Ishikawa (cell line): ENCODE measurements at regions not wholly inside any gene's neighbourhood (a gene's known extent, or its start where the extent isn't known, plus 50 kb on each side); places are given as distances from the start of the nearest gene placed in this dataset.

Experiments used
- CEBPB ChIP-seq: IDR thresholded peaks from 2 replicates; pipeline ENCODE4 v1.6.1; 2012
- CREB1 ChIP-seq: IDR thresholded peaks from 2 replicates; pipeline ENCODE4 v1.6.1; 2012; ENCODE audit warnings: low read depth
- EGR1 ChIP-seq: IDR thresholded peaks from 2 replicates; pipeline ENCODE4 v1.6.1; 2012
- EP300 ChIP-seq: IDR thresholded peaks from 2 replicates; pipeline ENCODE4 v1.6.1; 2012; ENCODE audit warnings: borderline replicate concordance
- FOXM1 ChIP-seq: IDR thresholded peaks from 2 replicates; pipeline ENCODE4 v1.6.1; 2012; ENCODE audit warnings: low read depth, borderline replicate concordance
- NFIC ChIP-seq: IDR thresholded peaks from 2 replicates; pipeline ENCODE4 v1.6.1; 2012
- RAD21 ChIP-seq: IDR thresholded peaks from 2 replicates; pipeline ENCODE4 v1.6.1; 2012; ENCODE audit warnings: low read depth
- TAF1 ChIP-seq: IDR thresholded peaks from 2 replicates; pipeline ENCODE4 v1.6.1; 2012; ENCODE audit warnings: low read depth, mild to moderate bottlenecking
- TCF12 ChIP-seq: IDR thresholded peaks from 2 replicates; pipeline ENCODE4 v1.6.1; 2012; ENCODE audit warnings: low read depth
- TEAD4 ChIP-seq: IDR thresholded peaks from 2 replicates; pipeline ENCODE4 v1.6.1; 2012
- YY1 ChIP-seq: IDR thresholded peaks from 2 replicates; pipeline ENCODE4 v1.6.1; 2012; ENCODE audit warnings: low read depth
- ZBTB7A ChIP-seq: IDR thresholded peaks from 2 replicates; pipeline ENCODE4 v1.6.1; 2012; ENCODE audit warnings: low read depth
- TF ChIP-seq, protein P1 (sequence below): IDR thresholded peaks from 2 replicates; pipeline ENCODE4 v1.6.1; 2012
- TF ChIP-seq, protein P2 (sequence below): IDR thresholded peaks from 2 replicates; pipeline ENCODE4 v1.6.1; 2012
- TF ChIP-seq, protein P3 (sequence below): IDR thresholded peaks from 2 replicates; pipeline ENCODE4 v1.6.1; 2012; ENCODE audit warnings: low read depth, mild to moderate bottlenecking

DNA sequence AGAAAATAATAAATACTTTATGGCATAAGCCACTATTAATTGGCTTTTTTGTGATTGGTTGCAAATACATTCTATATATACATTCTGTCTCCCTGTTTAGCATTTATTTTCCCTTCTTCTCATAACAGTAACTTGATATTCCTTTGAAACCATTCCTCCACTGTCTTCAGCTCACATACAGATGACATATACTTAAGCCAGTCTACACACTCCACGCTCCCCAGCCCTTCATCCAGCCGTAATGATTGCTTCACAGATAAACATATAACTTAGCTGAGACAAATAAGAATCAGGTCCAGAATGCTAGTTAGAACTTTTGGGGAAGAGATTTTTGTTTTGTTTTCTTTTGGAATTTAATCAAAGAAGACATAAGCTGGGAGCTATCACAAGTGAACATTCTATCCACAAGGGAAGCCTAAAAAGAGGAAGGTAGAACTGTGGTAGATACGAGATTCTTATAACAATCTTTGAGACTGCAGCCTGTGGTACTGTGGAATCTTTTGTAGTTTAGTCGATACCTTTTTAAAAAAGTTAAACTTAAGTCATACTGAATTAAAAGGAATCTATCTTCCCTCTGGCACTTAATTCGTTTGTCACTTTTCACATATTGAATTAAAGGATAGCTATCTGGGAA, 365.1 kb upstream of the PRR16 start:
- TF ChIP-seq EP300 (no peak), FOXM1 (no peak), TEAD4 (no peak), CREB1 (no peak), TCF12 (no peak), EGR1 (no peak), ZBTB7A (no peak), CEBPB (no peak), RAD21 (no peak), NFIC (no peak), TAF1 (no peak), YY1 (no peak)
- TF ChIP-seq, protein P1, sequence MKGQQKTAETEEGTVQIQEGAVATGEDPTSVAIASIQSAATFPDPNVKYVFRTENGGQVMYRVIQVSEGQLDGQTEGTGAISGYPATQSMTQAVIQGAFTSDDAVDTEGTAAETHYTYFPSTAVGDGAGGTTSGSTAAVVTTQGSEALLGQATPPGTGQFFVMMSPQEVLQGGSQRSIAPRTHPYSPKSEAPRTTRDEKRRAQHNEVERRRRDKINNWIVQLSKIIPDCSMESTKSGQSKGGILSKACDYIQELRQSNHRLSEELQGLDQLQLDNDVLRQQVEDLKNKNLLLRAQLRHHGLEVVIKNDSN: no peak
- TF ChIP-seq, protein P2, sequence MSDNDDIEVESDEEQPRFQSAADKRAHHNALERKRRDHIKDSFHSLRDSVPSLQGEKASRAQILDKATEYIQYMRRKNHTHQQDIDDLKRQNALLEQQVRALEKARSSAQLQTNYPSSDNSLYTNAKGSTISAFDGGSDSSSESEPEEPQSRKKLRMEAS: no peak
- TF ChIP-seq, protein P3, sequence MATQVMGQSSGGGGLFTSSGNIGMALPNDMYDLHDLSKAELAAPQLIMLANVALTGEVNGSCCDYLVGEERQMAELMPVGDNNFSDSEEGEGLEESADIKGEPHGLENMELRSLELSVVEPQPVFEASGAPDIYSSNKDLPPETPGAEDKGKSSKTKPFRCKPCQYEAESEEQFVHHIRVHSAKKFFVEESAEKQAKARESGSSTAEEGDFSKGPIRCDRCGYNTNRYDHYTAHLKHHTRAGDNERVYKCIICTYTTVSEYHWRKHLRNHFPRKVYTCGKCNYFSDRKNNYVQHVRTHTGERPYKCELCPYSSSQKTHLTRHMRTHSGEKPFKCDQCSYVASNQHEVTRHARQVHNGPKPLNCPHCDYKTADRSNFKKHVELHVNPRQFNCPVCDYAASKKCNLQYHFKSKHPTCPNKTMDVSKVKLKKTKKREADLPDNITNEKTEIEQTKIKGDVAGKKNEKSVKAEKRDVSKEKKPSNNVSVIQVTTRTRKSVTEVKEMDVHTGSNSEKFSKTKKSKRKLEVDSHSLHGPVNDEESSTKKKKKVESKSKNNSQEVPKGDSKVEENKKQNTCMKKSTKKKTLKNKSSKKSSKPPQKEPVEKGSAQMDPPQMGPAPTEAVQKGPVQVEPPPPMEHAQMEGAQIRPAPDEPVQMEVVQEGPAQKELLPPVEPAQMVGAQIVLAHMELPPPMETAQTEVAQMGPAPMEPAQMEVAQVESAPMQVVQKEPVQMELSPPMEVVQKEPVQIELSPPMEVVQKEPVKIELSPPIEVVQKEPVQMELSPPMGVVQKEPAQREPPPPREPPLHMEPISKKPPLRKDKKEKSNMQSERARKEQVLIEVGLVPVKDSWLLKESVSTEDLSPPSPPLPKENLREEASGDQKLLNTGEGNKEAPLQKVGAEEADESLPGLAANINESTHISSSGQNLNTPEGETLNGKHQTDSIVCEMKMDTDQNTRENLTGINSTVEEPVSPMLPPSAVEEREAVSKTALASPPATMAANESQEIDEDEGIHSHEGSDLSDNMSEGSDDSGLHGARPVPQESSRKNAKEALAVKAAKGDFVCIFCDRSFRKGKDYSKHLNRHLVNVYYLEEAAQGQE: no peak

DNA sequence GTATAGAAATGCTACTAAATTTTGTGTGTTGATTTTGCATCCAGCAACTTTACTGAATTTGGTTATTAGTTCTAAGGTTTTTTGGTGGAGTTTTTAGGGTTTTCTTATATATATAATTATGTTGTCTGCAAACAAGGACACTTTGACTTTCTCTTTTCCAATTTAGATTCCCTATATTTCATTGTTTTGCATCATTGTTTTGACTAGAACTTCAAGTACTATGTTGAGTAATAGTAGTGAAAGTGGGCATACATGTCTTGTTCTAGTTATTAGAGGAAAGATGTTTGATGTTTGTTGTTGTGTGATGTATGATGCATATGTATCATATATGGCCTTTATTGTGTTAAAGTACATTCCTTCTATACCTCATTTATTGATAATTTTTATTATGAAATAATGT, 362.3 kb upstream of the PRR16 start:
- TF ChIP-seq CEBPB: no peak
- TF ChIP-seq, protein P2: no peak
- TF ChIP-seq, protein P1: no peak
- TF ChIP-seq TCF12: no peak
- TF ChIP-seq EGR1: no peak
- TF ChIP-seq NFIC: no peak
- no peak for TF ChIP-seq CREB1
- TF ChIP-seq RAD21: no peak
- no peak for TF ChIP-seq TEAD4
- TF ChIP-seq, protein P3: no peak
- TF ChIP-seq TAF1: no peak
- TF ChIP-seq ZBTB7A: no peak

DNA sequence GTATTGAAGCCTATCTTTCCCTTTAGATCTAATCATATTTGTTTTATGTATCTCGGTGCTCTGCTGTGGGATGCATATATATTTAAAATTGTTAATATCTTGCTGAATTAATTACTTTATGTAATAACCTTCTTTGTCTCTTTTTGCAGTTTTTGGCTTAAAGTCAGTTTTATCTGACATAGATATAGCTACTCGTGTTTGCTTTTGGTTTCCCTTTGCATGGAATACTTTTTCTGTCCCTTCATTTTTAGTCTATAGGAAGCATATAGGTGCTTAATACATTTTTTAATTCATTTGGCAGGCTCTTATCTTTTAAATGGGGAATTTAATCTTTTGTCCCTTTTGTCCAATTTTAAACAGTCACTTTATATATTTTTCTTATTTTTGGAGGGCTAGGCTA, 360.6 kb upstream of the PRR16 start:
- TF ChIP-seq CEBPB: no peak
- TF ChIP-seq EGR1: no peak
- TF ChIP-seq TCF12: no peak
- TF ChIP-seq, protein P2: no peak
- no peak for TF ChIP-seq EP300
- TF ChIP-seq RAD21: no peak
- TF ChIP-seq, protein P3: no peak
- TF ChIP-seq TEAD4: no peak
- no peak for TF ChIP-seq FOXM1
- no peak for TF ChIP-seq YY1
- TF ChIP-seq NFIC: no peak
- no peak for TF ChIP-seq CREB1
- no peak for TF ChIP-seq ZBTB7A
- no peak for TF ChIP-seq TAF1

DNA sequence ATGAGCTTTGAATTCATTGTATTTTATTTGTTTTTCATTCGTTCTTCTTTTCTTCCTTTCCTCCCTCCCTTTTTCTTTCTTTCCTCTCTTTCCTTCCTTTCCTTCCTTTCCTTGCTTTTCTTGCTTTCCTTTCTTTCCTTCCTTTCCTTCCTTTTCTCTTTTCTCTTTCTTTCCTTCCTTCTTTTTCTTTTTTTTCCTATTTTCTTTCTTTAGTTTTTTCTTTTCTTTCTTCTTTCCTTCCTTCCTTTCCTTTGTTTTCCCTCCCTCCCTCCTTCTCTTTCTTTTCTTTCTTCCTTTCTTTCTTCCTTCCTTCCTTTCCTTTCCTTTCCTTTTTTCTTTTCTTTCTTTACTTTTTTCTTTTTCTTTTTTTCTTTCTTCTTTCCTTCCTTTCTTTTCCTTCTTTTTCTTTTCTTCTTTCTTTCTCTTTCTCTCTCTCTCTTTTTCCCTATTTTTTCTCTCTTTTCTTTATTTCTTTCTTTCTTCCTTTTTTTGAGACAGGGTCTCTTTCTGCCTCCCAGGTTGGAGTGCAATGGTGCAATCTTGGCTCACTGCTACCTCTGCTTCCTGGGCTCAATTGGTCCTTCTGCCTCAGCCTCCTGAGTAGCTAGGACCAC, 357.1 kb upstream of the PRR16 start:
- TF ChIP-seq, protein P2: no peak
- TF ChIP-seq TAF1 (no peak), RAD21 (no peak), YY1 (no peak), CEBPB (no peak), TCF12 (no peak), EGR1 (no peak), EP300 (no peak), NFIC (no peak), TEAD4 (no peak), FOXM1 (no peak), CREB1 (no peak), ZBTB7A (no peak)
- TF ChIP-seq, protein P3: no peak
- TF ChIP-seq, protein P1: no peak
